Gastrocnemius medialis (tissue), 2 donors: ENCODE measurements at regions not wholly inside any gene's neighbourhood (a gene's known extent, or its start where the extent isn't known, plus 50 kb on each side); places are given as distances from the start of the nearest gene placed in this dataset.

Source experiments
- microRNA-seq, 2 donors: library from miRNA; unstranded; fragments of <30 nt; microRNA quantifications; one replicate each; pipeline ENCODE4, GENCODE V29; 2016; ENCODE audit warnings: borderline replicate concordance in 2 of 2

Small RNA genes in the stretch of these regions (microRNA-seq; reads per million reads assigned to microRNA genes)
- gene MIR5701-1 = 0 reads per million in 2 donors
